GM12891 (cell line): ENCODE measurements at regions not wholly inside any gene's neighbourhood (a gene's known extent, or its start where the extent isn't known, plus 50 kb on each side); places are given as distances from the start of the nearest gene placed in this dataset.

ENCODE experiments used
- PAX5 ChIP-seq: IDR thresholded peaks from 2 replicates; pipeline ENCODE4 v1.6.1; 2011; ENCODE audit warnings: low read length, moderate library complexity, mild to moderate bottlenecking; ENCODE audit not compliant: insufficient read depth, severe bottlenecking
- POLR2A ChIP-seq: IDR thresholded peaks from 2 replicates; pipeline ENCODE4 v1.6.1; 2011; ENCODE audit warnings: low read depth, low read length, control low read depth
- POLR2AphosphoS5 ChIP-seq: IDR thresholded peaks from 2 replicates; pipeline ENCODE4 v1.6.1; 2011; ENCODE audit warnings: low read depth, low read length, control low read depth
- SPI1 ChIP-seq: IDR thresholded peaks from 2 replicates; pipeline ENCODE4 v1.6.1; 2011; ENCODE audit warnings: low read depth, low read length, control low read depth
- TAF1 ChIP-seq: IDR thresholded peaks from 2 replicates; pipeline ENCODE4 v1.6.1; 2011; ENCODE audit warnings: low read depth, low read length, control low read depth

DNA sequence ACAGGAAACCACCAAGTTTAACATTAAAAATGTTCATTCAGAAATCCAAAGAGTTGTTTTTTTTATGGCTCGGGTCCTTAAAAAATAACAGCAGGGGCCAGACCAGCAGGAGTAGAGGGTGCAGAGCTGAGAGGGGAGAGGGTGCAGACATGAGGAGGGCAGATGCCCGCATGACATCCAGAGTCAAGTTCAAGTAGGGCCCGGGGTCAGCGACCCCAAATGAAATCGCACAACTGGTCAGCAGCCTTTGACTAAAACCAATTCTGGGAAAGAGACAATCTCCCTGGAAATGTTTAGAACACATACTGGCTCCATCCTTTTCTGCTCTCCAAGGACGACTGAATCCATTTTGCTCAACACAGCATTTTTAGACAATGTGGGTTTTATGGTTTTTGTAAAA lies 297.5 kb downstream of the FGFR2 start:
- TF ChIP-seq POLR2A (no peak), POLR2AphosphoS5 (no peak), SPI1 (no peak), TAF1 (no peak), PAX5 (no peak)
